CD4-positive, alpha-beta T cell treated with Interferon alpha-2 for 1 hour (primary cell): ENCODE measurements at regions not wholly inside any gene's neighbourhood (a gene's known extent, or its start where the extent isn't known, plus 50 kb on each side); places are given as distances from the start of the nearest gene placed in this dataset.

ENCODE experiments used
- DNase-seq, 2 donors: peaks; one replicate each; pipeline ENCODE4 v3.0.0-alpha.2; 2020 to 2022

DNA sequence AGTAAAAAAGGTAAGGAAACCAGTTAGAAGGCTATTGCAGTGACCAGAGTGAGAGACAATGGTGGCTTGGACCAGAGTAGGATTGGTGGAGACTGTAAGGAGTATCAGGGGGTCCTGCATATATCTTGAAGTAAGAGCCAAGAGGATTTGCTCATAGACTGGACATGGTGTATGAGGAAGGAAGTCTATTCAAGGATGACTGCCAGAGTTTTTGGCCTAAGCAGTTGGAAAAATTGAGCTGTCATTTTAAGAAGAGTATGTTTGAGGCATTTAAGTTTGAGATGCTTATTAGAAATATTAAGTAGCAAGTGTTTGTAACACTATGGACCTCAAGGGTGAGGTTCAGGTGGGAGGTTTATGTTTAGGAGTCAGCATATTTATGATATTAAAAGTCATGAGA lies 596.6 kb downstream of the METTL15 start:
- DNase-seq: no peak

DNA sequence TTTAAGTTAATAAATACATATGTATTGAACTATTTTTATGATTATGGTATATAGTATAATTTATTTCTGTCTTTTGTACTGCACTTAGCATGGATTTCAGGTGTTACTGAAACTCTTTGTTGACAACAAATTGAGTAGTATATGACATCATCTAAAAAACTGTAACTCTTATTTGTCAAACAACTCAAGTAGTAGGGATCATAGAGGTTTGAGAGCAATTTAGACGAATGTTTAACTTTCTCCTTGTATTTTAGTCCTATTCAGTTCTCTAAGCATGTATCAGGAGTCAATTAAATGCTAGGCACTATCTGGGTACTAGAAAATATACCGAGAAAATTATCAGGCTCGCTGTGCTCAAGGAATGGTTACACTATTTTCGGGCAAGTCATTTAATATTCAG lies 595.2 kb downstream of the METTL15 start:
- DNase-seq: no peak

DNA sequence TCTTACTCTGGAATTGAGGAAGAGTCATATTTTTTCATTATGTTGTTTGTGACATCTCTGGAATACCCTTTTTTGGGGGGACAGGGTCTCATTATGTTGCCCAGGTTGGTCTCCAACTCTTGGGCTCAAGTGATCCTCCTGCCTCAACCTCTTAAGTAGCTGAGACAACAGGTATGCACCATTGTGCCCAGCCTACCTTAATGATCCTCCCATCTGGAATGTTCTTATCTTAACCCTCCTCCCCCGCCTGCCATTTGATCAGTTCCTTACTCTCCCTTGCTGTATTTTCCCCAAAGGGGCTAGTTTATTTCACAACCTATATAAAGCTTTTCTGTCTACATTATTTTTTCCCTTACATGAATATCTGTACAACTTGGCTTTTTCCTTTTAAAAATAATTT lies 594.7 kb downstream of the METTL15 start:
- no peak for DNase-seq

DNA sequence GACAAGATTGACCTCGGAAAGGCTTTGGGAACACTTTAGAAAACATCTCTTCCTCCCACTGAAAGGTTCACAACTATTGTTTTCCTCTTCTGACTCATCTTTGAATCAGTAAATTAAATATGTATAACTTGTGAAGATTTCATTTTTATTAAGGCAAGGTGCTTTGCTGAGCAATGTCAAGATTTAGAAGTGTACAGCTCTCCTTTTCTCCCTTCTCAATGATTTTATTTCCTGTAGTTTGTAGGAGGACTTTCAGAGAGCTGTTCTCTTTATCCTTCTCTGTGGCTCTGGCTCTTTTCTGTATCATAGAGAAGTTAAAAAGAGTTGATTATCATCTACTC lies 594.2 kb downstream of the METTL15 start:
- DNase-seq: no peak

DNA sequence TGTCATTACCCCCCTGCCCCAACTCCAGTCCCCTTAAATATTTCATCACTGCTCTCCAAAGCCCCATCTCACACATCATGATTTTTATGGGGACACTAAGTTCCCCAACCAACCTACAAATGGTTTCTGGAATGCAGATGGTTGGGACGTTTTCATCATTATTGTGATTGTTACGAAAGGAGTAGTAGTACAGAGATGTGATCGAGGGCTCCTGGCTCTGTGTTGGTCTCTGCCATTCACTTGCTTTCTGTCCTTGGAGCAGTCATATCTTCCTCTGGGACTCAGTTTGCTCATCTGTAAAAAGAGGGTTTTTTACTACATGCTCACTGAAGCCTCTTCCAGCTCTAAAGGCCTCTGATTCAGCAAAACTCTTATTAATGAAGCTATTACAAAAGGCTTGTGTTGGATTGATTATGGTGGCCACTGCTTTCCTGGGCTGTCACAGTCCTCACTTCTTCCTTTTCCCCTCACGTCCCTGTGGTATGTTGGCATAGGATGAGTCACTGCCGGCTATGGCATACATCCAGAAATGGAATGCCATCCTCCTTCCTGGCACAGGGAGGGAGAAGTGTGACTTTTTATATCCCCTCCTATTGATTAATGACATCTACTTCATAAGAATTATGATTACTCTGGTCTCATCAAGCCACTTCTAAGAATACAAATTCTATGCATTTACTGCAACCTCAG lies 593.7 kb downstream of the METTL15 start:
- no peak for DNase-seq

DNA sequence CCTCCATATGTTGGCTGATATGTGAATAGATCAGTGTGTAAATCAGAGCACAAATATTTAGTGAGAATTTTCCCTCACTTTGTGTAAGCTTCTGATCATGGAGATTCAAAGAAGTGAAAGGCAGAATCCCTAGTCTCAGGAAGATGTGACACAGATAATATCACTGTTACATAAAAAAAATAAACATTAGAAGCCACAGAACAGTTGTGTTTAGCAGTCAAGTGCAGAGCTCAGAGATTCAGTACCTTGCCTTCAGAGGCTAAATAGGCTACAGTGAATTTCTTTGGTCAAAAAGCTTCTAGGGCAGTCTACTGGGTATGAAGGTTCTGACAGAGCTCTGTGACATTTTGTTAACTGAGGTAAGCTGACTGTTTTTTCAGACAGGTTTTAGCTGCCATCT lies 591.5 kb downstream of the METTL15 start:
- DNase-seq: no peak

DNA sequence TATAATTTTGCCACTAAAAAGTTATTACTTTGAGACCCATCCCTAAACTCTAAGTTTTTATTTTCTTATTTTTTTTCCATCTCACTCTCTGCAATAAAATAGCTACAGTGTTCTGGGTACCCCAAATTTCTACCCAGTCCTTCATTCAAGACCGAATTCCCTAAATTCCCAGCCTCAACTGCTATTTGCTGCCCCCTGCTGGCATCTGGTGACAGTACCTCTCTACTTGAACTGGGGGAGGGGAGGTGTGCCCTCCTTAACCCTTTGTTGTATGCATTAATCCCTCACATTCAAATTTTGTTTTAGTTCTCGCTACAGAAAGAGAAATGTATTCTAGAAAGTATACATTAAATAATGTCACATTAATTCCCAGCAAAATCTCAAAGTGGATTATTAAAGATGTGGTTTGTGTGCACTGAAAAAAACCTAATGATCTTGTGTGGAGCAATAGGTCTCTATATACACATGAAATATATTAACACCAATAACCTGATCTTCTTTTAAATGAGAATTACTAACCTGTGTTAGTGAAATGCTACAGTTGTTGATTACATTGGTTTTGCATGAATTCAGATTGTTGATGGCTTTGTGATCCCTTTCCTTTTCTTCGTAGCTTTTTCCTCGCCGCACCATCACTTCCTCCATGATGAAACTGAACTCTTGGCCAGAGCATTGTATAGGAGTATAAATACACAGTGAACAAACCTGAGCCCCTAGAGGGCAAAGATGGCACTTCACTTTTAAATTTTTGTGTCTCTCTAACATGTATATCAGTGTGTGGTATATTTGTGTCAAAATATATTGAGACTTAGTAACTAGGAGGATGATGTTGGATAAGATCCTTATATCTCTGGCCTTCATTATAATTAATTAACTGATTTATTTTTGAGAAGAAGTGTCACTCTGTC lies 590.0 kb downstream of the METTL15 start:
- DNase-seq: no peak

DNA sequence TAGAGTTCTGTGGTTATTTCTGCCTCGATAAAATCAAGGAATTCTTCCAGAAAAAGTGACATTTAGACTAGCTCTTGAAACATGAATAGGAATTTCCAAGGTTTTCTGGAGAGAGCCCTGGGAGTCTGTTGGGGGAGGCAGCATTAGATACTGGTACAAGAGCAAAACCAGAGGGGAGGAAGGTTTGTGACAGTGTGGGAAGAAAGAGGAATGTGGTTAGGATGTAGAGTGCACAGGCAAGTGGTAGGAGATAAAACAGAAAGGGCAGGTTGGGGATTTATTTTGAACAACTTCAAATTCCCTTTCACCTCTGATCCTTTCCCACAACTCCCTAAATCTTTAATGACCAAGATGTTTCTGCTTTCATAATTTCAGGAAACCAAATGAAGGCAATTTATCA lies 588.4 kb downstream of the METTL15 start:
- DNase-seq: no peak

DNA sequence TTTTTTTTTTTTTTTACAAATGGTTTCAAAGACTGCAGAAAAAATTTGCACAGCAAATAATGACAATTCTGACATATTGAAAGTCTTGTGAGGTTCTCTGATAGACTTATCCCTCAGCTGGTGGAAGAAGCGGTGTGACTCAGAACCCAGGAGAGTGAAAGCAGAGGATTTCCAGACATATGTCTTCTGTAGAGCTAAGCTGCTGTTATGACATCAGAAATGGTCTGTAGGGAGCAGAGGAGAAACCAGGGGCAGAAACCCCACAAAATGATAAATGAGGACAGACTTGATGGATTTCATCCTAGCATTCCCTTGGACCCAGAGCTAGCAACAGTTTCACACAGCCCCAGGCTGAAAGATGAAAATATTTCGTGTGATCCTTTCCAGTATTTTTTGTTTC lies 582.6 kb downstream of the METTL15 start:
- no peak for DNase-seq

DNA sequence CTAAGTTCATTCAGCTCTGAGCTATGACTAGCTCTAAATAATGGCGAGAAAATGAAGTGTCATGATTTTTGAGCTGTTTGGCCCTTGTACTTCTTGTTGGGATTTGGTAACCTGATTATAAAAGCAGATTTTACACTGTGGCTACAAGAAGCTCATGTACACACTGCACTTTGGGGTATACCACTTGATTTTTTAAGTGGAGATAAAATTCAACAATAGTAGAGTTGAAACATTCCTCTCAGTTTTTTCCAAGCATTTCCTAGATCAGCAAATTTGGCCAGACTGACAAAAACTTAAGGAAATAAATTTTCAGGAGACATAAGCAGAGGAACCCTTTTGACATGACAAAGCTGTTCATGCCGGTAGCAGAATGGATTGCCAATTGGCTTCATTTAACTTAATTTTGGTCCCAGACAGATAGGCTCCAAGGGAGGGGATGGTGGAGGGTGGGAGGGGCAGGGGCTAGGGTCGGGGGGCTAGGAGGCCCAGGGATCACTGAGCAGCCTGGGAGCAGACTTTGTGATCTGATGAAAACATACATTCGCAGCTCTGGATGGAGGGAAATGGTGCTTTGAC lies 575.9 kb downstream of the METTL15 start:
- no peak for DNase-seq

DNA sequence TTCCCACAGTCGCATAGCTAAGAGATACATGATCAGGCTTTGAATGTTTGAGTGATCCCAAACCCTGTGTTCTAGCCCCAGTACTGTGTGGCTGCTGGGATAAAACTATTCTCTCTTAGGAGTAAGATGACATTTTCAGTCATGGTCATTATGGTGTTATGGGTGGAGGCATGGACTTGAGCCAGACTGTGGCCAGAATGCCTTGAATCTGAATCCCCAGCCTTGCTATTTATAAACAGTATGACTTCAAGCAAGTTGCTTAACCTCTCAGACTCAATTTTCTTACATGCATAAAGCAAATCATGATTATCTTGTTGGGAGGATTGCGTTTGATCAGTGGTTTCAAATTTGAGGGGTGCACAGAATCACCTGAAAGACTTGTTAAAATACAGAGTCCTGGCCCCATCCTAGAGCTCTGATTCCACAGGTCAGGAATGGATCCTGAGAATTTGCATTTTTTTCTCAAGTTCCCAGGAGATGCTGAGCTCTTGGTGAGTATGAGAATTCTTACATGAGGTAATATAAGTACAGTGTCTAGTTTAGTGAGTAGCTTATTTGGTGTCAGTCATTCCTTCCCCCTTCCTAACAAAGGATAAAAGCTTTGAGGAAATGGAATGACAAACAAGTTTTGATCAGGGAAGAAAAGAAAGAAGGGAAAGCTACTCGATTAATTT lies 571.7 kb downstream of the METTL15 start:
- no peak for DNase-seq

DNA sequence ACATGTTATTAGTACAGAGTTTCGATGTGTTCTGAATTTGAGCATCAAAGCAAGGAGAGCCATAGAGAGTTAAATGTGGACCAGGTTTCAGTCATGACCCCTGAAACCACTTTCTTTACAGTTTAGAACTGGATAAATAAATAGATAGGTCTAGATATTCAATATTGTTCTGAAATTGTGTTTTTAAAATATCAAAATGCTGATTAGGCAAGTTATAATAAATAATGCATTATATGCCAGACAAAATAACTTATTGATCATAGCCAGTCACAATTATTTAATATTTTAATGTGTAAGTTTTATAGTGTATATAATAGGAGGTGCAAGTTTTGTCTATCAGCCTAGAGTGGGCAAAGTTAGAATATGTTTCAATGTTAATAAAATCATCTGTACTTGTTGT lies 569.5 kb downstream of the METTL15 start:
- no peak for DNase-seq

DNA sequence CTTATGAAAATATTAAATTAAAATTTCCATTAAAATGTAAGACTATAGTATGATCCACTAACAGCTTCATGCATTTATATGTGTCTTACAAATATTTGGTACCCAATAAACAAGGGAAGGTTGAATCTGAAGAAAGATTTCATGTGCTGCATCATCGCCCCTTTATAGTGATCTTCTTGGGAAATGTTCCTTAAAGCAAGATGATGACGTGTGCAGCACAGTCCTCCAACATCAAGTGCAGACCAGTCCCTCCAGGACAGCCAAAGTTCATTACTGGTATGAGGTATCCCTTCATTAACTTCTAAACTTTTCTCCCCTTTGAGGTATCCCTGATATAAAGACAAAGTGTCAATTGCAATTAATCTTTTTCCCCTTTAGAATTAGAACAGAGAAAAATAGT lies 567.0 kb downstream of the METTL15 start:
- no peak for DNase-seq

DNA sequence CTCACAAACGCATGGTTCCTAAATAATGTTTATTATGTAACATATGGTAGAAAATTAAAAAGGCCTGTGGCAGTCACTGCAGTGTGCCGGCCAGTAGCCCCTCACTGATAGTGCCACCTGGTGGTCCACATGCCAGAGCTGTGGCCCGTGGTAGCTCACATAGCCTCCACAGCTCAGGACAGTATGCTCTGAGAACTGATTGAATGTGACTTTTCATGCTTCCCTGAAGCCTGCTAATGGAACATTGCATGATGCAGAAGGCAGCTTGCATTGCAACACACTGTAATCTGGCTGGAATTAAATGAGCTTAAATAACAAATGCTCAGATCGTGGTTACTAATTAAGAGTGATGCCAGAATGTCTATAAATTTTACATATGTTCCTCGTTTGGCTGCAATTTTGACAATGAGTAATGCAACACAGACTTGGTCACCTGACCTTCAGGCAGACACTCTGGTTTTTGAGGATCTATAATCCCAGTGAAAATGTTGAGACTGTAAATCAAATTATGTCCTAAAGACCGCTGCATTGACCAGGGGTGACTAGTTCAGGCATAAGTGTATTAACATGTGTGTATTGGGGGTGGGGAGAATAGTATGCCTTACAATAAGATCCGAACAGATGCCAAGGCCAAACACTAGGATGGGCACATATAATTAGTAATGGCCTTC lies 566.4 kb downstream of the METTL15 start:
- no peak for DNase-seq

DNA sequence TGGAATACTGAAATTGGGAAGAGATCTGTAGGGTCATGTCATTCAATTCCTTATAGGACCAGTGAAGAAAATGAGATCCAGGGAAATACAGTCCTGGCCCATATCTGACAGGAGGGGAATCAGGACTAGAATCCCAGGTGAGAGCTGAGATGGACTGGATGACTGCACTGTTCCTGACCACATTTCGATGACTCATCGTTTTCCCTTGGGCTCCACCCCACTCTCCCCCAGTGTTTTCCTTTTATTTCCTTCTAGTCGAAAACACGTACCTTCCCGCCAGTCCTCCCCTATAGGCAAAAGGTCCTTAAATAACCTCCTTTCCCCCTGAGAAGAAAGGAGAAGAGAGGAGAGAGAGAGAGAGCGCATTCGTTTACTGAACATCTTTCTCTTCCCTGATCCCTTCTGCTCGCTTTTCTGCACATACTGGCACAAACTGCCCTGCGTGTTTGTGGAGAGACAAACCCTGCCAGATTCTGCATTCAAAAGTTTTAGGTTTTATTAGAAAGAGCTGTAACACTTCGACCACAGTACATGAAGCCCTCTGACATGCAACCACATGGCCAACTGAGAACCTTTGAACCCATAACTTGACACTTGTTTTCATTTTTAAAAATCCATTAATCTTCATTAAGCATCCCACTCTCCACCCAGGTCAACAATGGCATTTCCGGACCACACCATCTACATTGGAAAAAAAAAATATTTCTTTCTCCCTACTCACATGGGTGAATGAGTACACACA lies 565.7 kb downstream of the METTL15 start:
- DNase-seq: no peak

DNA sequence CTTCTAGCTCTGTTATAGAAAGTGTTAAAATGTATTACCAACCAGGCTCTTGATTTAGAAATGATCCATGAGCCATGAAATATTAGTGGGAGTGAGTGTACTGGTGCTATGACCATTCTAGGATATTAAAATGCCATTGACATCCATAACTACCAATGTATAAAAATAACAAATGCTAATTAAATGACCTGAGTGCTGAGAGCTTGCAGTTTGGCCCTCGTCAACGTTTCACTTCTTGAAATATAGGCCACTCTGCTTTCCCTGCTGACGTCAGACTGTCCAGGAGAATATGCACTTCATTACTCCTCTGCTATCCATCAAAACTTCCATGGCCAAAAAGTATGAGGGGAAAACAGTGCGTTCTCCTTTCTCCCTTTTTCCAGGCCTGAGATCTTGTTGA lies 563.1 kb downstream of the METTL15 start:
- DNase-seq: no peak

DNA sequence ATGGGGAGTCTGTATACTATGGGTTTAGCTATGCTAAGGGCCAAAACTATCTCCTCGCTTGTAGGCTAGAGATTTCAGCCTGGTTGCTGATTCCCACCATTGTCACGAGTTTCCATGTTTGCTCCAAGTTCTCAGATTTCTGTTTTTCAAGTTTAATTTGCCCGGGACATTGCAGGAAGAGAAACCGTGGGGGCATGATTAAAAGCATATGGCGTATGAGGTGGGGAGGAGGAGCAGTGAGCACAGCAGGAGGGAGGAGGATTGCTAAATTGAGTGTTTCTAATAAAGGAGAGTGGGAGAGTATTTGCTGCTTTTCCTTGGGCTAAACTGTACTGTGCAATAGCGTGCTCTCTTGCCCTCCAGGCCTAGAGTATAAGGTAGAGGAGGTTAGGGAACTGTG lies 558.4 kb downstream of the METTL15 start:
- DNase-seq: no peak

DNA sequence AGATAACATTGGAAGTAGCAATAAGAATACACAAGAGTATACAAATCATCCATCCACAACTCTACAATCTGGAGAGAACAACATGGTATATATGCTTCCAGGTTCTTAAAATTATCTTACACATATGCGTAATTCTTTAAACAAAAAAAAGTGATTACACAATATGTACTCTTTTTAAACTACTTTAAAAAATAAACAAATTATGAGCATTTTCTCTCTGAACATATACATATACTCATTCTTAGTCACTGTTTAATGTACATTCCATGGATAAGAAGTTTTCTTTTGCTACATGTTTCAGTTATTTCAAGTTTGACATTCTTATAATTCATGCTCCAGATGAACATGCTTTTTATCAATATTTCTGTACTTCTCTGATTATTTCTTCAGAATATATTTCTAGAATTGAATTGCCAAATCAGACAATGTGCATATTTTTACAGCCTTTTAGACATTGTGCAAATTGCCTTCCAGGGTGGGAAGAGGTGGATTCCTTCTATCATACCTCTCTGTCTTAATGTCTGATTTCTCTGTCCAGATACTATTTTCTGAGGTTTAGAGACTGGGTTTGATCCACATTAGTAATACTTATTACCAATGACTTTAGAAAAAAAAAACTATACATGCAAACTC lies 551.6 kb downstream of the METTL15 start:
- no peak for DNase-seq

DNA sequence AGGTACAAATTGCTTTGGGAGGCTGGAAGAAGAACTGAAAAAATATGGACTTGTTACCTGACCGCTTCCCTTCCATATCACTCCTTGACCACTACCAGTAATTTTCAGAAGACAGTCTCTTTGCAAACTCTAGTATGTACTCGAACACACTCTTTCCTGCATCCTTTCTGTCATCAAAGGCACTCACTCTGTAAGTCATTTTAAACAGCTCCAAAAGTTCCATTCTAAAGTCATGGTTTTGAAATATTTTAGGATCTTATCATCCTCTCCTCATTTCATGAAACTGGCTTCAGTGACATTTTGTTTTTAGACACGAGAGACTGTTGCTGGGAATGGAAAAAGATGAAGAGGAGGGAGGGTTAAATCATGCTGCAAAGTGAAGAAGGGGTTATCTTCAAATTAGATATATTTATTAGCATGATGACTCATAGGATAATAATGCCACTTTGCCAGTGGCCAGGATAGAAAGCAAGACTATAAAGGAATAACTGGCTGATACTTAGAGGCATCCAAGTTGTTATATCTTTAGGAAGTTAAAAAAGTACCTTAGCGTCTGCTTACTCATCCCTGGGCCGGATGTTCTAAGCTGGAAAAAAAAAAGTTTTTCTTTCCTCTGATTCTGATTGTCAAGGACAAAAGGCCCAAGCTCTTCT lies 549.3 kb downstream of the METTL15 start:
- no peak for DNase-seq

DNA sequence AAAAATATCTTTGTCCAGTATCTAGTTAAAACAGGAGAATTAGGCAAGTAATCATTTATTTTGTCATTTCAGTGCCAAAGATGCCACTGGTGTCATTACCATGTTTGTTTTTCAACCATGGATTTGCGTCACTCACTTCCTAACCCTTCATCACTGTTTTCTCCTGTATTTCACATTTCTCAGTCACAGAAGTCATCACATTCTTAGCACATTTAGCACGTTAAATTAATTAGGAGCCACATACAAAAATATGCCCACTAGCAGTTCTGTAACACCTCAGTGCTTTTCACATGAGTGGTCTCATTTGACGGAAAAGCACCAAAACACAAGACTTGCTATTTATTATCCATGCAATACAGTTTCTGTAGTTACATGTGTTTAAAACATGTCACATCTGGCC lies 546.0 kb downstream of the METTL15 start:
- DNase-seq: no peak

DNA sequence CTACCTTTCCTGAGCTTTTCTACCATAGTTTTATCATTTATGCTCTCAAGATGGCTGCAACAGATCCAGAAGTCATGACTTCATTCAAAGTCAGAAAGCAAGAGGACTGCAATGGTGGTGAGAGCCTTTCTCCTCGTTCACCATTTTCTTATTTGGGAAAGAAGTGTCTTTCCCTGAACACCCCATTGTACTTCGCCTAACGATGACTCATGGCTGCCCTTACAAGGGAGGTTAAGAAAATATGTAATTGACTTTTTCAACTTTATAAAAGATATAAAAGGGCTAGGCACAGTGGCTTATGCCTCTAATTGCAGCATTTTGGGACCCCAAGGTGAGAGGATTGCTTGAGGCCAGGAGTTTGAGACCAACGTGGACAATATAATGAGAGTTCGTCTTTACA lies 541.7 kb downstream of the METTL15 start:
- no peak for DNase-seq
